ENCODE measurements at regions not wholly inside any gene's neighbourhood (a gene's known extent, or its start where the extent isn't known, plus 50 kb on each side); places are given as distances from the start of the nearest gene placed in this dataset.

DNA sequence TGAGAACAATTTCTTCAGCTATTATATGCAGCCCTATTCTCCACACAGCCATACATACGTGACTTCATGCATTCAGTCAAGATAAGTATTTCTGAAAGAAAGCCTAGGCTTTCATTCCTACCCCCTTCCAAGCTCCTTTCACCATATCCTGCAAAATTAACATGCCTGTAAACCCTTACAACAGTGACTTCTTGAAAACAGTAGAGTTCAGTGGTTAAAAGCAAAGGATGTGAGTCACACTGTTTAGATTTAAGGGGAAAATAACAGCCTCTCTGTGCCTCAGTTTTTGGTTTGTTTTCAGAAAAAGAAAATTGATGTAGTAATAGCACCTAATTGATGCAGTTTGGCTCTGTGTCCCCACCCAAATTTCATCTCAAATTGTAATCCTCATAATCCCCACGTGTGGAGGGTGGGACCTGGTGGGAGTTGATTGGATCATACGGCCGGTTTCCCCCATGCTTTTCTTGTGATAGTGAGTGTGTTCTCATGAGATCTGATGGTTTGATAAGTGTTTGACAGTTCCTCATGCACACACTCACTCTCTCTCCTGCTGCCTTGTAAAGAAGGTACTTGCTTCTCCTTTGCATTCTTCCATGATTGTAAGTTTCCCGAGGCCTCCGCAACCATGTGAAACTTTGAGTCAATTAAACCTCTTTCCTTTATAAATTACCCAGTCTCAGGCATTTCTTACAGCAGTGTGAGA lies 264.8 kb downstream of the CETN3 start:
- TF ChIP-seq CTCF (IDR thresholded peaks at IDR 0.05) = no peak
- TF ChIP-seq EP300 (IDR thresholded peaks at IDR 0.05) = no peak
